GM23338 (cell line): ENCODE measurements at regions not wholly inside any gene's neighbourhood (a gene's known extent, or its start where the extent isn't known, plus 50 kb on each side); places are given as distances from the start of the nearest gene placed in this dataset.

Source experiments
- ATAC-seq: fragments of 200-7000 bp; cut with Tn5 transposase; 3 replicates; pipeline ENCODE4 v1.9.1; 2020
- DNase-seq: peaks from one replicate; pipeline ENCODE4 v3.0.0-alpha.2; 2015; ENCODE audit warnings: low spot score
- H2AFZ ChIP-seq: fragments of 200-600 bp; sonication (generic); 2 replicates; pipeline ENCODE4 v1.8.0; 2016; ENCODE audit warnings: antibody characterized with exemption, mild to moderate bottlenecking, moderate library complexity
- H3F3A ChIP-seq: fragments of 200-600 bp; sonication (generic); replicated peaks from 2 replicates; pipeline ENCODE4 v1.8.0; 2017; ENCODE audit warnings: antibody characterized with exemption, mixed run types, low read depth
- H3K27ac ChIP-seq: fragments of 200-600 bp; sonication (generic); 2 replicates; pipeline ENCODE4 v1.6.1; 2016; ENCODE audit warnings: low read depth
- H3K27me3 ChIP-seq: fragments of 200-600 bp; sonication (generic); 2 replicates; pipeline ENCODE4 v1.8.0; 2016; ENCODE audit warnings: mild to moderate bottlenecking, mixed run types, moderate library complexity; ENCODE audit not compliant: insufficient read depth
- H3K36me3 ChIP-seq: fragments of 200-600 bp; sonication (generic); 2 replicates; pipeline ENCODE4 v1.8.0; 2016; ENCODE audit warnings: mild to moderate bottlenecking; ENCODE audit not compliant: insufficient read depth
- H3K4me1 ChIP-seq: fragments of 200-600 bp; sonication (generic); 2 replicates; pipeline ENCODE4 v1.8.0; 2016; ENCODE audit warnings: mild to moderate bottlenecking, moderate library complexity; ENCODE audit not compliant: insufficient read depth
- H3K4me2 ChIP-seq: fragments of 200-600 bp; sonication (generic); 2 replicates; pipeline ENCODE4 v1.7.1; 2017; ENCODE audit warnings: mixed run types
- H3K4me3 ChIP-seq: fragments of 200-600 bp; sonication (generic); 2 replicates; pipeline ENCODE4 v1.6.1; 2016; ENCODE audit warnings: mixed run types
- H3K79me2 ChIP-seq: fragments of 200-600 bp; sonication (generic); replicated peaks from 2 replicates; pipeline ENCODE4 v1.8.0; 2017; ENCODE audit warnings: mild to moderate bottlenecking; ENCODE audit not compliant: insufficient read depth
- H3K9me2 ChIP-seq: fragments of 200-600 bp; sonication (generic); 2 replicates; pipeline ENCODE4 v1.8.0; 2017; ENCODE audit not compliant: insufficient read depth
- H4K20me1 ChIP-seq: fragments of 200-600 bp; sonication (generic); replicated peaks from 2 replicates; pipeline ENCODE4 v1.8.0; 2017; ENCODE audit warnings: mild to moderate bottlenecking; ENCODE audit not compliant: insufficient read depth
- H3K27ac Mint-ChIP-seq: 2 replicates; pipeline ENCODE4 v1.8.0; 2020; ENCODE audit warnings: inconsistent platforms, mild to moderate bottlenecking, moderate library complexity, mixed read lengths
- H3K27me3 Mint-ChIP-seq: 3 replicates; pipeline ENCODE4 v1.8.0; 2022; ENCODE audit warnings: low read depth, mild to moderate bottlenecking, moderate library complexity, mixed read lengths, inconsistent platforms; ENCODE audit not compliant: insufficient read depth, poor library complexity
- H3K36me3 Mint-ChIP-seq: 3 replicates; pipeline ENCODE4 v1.8.0; 2021; ENCODE audit warnings: low read depth, mild to moderate bottlenecking, inconsistent platforms, moderate library complexity, mixed read lengths
- H3K4me1 Mint-ChIP-seq: 3 replicates; pipeline ENCODE4 v1.8.0; 2020; ENCODE audit warnings: mild to moderate bottlenecking, inconsistent platforms, mixed read lengths
- H3K4me3 Mint-ChIP-seq: 3 replicates; pipeline ENCODE4 v1.8.0; 2021; ENCODE audit warnings: moderate library complexity, mild to moderate bottlenecking, inconsistent platforms, mixed read lengths
- H3K9me3 Mint-ChIP-seq: 3 replicates; pipeline ENCODE4 v1.8.0; 2020; ENCODE audit warnings: moderate library complexity, mild to moderate bottlenecking, inconsistent platforms, mixed read lengths
- CREB1 ChIP-seq: fragments of 250-450 bp; sonication (Bioruptor Pico); IDR thresholded peaks from 2 replicates; pipeline ENCODE4 v1.5.0; 2020; ENCODE audit warnings: low read depth, mild to moderate bottlenecking, moderate library complexity
- EZH2phosphoT487 ChIP-seq: fragments of 200-600 bp; sonication (generic); IDR thresholded peaks from one replicate; pipeline ENCODE4 v1.8.1; 2018; ENCODE audit warnings: antibody characterized with exemption; ENCODE audit not compliant: unreplicated experiment
- JUNB ChIP-seq: IDR thresholded peaks from one replicate; pipeline ENCODE4 v1.6.1; 2016; ENCODE audit warnings: antibody characterized with exemption; ENCODE audit not compliant: unreplicated experiment
- NANOG ChIP-seq: IDR thresholded peaks from 2 replicates; pipeline ENCODE4 v1.6.1; 2016; ENCODE audit warnings: antibody characterized with exemption, borderline replicate concordance
- POLR2AphosphoS5 ChIP-seq: IDR thresholded peaks from 2 replicates; pipeline ENCODE4 v1.6.1; 2016; ENCODE audit warnings: antibody characterized with exemption, low read depth
- ZNF114 ChIP-seq: fragments of 250-450 bp; sonication (Bioruptor Pico); IDR thresholded peaks from 2 replicates; pipeline ENCODE4 v1.5.0; 2020; ENCODE audit warnings: mild to moderate bottlenecking, moderate library complexity
- ZNF331 ChIP-seq: fragments of 250-450 bp; sonication (Bioruptor Pico); IDR thresholded peaks from 2 replicates; pipeline ENCODE4 v1.5.0; 2020; ENCODE audit warnings: low read depth, mild to moderate bottlenecking, moderate library complexity
- TF ChIP-seq, protein P1 (sequence below): fragments of 250-450 bp; sonication (Bioruptor Pico); IDR thresholded peaks from 2 replicates; pipeline ENCODE4 v1.5.0; 2020; ENCODE audit warnings: mild to moderate bottlenecking, moderate library complexity
- TF ChIP-seq, protein P2 (sequence below): IDR thresholded peaks from one replicate; pipeline ENCODE4 v1.6.1; 2018; ENCODE audit warnings: antibody characterized with exemption; ENCODE audit not compliant: unreplicated experiment
- TF ChIP-seq, protein P3 (sequence below), 2 experiments: fragments of 200-600 bp in 1 of 2; sonication (generic) in 1 of 2; conservative IDR thresholded peaks; 2 replicates each; pipeline versions ENCODE4 v1.5.1 to v1.6.1; 2016 to 2017; ENCODE audit warnings: antibody characterized with exemption in 2 of 2, low read depth in 2 of 2, mild to moderate bottlenecking in 2 of 2, moderate library complexity in 1 of 2

DNA sequence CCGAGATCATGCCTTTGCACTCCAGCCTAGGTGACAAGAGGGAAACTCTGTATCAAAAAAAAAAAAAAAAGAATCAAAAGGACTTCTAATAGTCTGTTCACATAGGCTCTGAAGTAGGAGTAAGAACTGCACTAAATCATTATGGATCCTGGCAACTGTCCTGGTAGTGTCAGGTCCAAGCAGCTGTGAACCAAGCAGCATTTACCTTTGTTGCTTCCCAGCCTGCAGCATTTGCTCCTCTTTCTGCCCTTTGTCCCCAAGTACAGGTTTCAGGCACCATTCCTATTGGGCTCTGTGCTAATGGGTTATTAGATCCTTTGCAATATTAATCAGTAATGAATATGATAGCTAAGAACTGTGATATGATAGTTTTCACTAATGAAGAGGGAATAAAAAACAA is 77.4 kb upstream of the NBEA start:
- H3K27me3 Mint-ChIP-seq: peaks cover 5% of the 10 kb centered on the region
- H3K27ac ChIP-seq: no peak overlapping the region
- H3K27ac Mint-ChIP-seq: no peak overlapping the region
- H3K9me2 ChIP-seq: no peaks in the 10 kb centered on the region
- DNase-seq (no peak), ATAC-seq (no peak)
- no peaks in the 10 kb centered on the region for H3K36me3 Mint-ChIP-seq
- no peaks in the 10 kb centered on the region for H4K20me1 ChIP-seq
- H3K4me1 Mint-ChIP-seq: peaks cover 30% of the 10 kb centered on the region
- H3K9me3 Mint-ChIP-seq: no peaks in the 10 kb centered on the region
- no peaks in the 10 kb centered on the region for H3K79me2 ChIP-seq
- peak overlapping the region; percentile 53; the same call in 1 of the 2 replicates for H2AFZ ChIP-seq
- TF ChIP-seq NANOG: no peak
- no peak for TF ChIP-seq POLR2AphosphoS5
- TF ChIP-seq, protein P1, sequence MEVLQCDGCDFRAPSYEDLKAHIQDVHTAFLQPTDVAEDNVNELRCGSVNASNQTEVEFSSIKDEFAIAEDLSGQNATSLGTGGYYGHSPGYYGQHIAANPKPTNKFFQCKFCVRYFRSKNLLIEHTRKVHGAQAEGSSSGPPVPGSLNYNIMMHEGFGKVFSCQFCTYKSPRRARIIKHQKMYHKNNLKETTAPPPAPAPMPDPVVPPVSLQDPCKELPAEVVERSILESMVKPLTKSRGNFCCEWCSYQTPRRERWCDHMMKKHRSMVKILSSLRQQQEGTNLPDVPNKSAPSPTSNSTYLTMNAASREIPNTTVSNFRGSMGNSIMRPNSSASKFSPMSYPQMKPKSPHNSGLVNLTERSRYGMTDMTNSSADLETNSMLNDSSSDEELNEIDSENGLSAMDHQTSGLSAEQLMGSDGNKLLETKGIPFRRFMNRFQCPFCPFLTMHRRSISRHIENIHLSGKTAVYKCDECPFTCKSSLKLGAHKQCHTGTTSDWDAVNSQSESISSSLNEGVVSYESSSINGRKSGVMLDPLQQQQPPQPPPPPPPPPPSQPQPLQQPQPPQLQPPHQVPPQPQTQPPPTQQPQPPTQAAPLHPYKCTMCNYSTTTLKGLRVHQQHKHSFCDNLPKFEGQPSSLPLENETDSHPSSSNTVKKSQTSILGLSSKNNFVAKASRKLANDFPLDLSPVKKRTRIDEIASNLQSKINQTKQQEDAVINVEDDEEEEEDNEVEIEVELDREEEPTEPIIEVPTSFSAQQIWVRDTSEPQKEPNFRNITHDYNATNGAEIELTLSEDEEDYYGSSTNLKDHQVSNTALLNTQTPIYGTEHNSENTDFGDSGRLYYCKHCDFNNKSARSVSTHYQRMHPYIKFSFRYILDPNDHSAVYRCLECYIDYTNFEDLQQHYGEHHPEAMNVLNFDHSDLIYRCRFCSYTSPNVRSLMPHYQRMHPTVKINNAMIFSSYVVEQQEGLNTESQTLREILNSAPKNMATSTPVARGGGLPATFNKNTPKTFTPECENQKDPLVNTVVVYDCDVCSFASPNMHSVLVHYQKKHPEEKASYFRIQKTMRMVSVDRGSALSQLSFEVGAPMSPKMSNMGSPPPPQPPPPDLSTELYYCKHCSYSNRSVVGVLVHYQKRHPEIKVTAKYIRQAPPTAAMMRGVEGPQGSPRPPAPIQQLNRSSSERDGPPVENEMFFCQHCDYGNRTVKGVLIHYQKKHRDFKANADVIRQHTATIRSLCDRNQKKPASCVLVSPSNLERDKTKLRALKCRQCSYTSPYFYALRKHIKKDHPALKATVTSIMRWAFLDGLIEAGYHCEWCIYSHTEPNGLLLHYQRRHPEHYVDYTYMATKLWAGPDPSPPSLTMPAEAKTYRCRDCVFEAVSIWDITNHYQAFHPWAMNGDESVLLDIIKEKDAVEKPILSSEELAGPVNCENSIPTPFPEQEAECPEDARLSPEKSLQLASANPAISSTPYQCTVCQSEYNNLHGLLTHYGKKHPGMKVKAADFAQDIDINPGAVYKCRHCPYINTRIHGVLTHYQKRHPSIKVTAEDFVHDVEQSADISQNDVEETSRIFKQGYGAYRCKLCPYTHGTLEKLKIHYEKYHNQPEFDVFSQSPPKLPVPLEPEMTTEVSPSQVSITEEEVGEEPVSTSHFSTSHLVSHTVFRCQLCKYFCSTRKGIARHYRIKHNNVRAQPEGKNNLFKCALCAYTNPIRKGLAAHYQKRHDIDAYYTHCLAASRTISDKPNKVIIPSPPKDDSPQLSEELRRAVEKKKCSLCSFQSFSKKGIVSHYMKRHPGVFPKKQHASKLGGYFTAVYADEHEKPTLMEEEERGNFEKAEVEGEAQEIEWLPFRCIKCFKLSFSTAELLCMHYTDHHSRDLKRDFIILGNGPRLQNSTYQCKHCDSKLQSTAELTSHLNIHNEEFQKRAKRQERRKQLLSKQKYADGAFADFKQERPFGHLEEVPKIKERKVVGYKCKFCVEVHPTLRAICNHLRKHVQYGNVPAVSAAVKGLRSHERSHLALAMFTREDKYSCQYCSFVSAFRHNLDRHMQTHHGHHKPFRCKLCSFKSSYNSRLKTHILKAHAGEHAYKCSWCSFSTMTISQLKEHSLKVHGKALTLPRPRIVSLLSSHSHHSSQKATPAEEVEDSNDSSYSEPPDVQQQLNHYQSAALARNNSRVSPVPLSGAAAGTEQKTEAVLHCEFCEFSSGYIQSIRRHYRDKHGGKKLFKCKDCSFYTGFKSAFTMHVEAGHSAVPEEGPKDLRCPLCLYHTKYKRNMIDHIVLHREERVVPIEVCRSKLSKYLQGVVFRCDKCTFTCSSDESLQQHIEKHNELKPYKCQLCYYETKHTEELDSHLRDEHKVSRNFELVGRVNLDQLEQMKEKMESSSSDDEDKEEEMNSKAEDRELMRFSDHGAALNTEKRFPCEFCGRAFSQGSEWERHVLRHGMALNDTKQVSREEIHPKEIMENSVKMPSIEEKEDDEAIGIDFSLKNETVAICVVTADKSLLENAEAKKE (CRISPR knock-in tag): no peak
- TF ChIP-seq, protein P2, sequence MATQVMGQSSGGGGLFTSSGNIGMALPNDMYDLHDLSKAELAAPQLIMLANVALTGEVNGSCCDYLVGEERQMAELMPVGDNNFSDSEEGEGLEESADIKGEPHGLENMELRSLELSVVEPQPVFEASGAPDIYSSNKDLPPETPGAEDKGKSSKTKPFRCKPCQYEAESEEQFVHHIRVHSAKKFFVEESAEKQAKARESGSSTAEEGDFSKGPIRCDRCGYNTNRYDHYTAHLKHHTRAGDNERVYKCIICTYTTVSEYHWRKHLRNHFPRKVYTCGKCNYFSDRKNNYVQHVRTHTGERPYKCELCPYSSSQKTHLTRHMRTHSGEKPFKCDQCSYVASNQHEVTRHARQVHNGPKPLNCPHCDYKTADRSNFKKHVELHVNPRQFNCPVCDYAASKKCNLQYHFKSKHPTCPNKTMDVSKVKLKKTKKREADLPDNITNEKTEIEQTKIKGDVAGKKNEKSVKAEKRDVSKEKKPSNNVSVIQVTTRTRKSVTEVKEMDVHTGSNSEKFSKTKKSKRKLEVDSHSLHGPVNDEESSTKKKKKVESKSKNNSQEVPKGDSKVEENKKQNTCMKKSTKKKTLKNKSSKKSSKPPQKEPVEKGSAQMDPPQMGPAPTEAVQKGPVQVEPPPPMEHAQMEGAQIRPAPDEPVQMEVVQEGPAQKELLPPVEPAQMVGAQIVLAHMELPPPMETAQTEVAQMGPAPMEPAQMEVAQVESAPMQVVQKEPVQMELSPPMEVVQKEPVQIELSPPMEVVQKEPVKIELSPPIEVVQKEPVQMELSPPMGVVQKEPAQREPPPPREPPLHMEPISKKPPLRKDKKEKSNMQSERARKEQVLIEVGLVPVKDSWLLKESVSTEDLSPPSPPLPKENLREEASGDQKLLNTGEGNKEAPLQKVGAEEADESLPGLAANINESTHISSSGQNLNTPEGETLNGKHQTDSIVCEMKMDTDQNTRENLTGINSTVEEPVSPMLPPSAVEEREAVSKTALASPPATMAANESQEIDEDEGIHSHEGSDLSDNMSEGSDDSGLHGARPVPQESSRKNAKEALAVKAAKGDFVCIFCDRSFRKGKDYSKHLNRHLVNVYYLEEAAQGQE: no peak
- TF ChIP-seq, protein P3, sequence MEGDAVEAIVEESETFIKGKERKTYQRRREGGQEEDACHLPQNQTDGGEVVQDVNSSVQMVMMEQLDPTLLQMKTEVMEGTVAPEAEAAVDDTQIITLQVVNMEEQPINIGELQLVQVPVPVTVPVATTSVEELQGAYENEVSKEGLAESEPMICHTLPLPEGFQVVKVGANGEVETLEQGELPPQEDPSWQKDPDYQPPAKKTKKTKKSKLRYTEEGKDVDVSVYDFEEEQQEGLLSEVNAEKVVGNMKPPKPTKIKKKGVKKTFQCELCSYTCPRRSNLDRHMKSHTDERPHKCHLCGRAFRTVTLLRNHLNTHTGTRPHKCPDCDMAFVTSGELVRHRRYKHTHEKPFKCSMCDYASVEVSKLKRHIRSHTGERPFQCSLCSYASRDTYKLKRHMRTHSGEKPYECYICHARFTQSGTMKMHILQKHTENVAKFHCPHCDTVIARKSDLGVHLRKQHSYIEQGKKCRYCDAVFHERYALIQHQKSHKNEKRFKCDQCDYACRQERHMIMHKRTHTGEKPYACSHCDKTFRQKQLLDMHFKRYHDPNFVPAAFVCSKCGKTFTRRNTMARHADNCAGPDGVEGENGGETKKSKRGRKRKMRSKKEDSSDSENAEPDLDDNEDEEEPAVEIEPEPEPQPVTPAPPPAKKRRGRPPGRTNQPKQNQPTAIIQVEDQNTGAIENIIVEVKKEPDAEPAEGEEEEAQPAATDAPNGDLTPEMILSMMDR (conservative IDR thresholded peaks at IDR 0.05; ENCODE audit: low read depth in 2 of 2): no peak
- TF ChIP-seq EZH2phosphoT487: no peak
- no peak for TF ChIP-seq JUNB
- no peak for TF ChIP-seq ZNF331
- no peak for TF ChIP-seq CREB1 (CRISPR knock-in tag)
- no peak for TF ChIP-seq ZNF114 (CRISPR knock-in tag)
- H3K36me3 ChIP-seq: no peaks in the 10 kb centered on the region
- peaks cover 17% of the 10 kb centered on the region; the same call in 1 of the 2 replicates for H3K4me1 ChIP-seq
- H3F3A ChIP-seq: no peaks in the 10 kb centered on the region
- no peak overlapping the region for H3K4me2 ChIP-seq
- H3K4me3 Mint-ChIP-seq: no peak overlapping the region
- H3K4me3 ChIP-seq: no peak overlapping the region
- no peaks in the 10 kb centered on the region for H3K27me3 ChIP-seq
